Hypothalamus (tissue), 51 donors: ENCODE measurements at regions not wholly inside any gene's neighbourhood (a gene's known extent, or its start where the extent isn't known, plus 50 kb on each side); places are given as distances from the start of the nearest gene placed in this dataset.
A peak's percentile ranks its signal among the peaks of the same experiment; 100 is the strongest.

ENCODE experiments used
- DNase-seq, 51 donors: peaks; one replicate each; lab custom pipeline; 2025; lab: John Stamatoyannopoulos, UW

- DNase-seq: no peak
Observed at GRCh38 chr2:64359171-64359891, 94.6 kb upstream of the LGALSL start.

DNA sequence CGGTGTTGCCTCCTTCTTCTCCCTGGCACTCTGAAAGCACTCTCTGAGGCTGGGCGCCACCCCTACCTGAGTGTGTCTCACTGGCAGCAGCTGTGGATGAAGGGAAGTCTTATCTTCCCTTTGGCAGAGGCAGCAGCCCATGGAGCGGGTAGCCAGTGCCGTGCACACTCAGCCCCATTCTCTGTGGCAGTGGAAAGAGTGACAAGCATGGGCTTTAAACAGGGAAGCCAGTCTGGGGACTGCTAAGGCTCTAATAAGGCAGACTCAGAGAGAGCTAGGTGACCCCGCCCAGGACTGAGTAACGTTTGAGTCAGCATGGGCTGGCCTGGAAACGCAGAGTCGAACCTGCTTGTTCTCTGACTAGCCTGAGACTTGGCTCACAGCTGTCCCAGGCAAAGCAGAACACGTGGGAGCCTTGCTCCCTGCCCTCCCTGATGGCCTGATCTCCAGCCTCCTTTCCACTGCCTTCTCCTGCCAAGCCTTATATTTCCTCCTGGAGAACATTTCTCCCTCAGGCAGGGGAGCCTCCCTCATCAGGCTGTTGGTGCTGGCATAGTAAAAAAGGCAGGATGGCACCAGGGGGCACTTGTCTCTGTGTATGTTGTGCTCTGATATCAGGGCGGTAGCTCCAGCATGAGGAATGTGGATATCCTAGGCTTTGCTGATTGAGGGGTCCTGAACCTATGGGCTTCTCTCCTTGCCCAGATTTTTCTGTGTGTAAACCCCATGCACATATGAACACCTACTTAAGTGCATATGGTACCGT lies 93.9 kb upstream of the LGALSL start:
- DNase-seq: no peak

DNA sequence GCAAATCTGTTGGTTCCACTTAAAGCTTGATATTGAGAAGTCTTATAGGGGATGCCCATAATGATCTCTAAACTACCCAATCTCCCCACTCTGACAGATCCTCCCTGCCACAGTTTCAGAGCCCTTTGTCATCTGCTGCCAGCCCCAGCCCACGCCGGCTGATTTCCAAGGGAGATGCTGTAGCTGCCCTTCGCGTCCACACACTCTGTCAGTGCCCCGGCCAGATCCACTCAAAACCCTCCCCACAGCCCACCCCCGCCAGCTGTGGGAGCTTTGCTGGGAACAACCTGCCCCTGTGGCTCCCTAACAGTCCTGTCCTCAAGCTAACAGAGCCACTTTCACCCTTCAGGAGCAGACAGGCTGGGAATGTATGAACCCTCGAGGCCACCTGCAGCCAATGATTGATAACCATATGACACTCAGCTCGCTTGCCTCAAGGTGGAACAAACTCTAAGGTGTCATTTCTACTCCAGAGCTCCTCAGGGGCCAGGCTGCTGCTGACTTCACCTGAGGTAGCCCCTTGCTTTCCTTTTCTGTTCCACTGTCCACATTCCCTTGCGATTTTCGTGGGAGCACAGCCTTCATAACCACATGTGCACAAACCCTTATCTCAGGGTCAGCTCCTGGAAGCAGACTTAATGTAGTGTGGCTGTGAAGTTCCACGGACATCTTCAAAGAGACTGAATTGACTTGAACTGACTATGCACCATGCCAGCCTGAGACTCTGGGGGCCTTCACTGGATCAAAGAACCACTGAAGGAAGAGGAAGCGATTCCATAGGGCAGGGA lies 92.6 kb upstream of the LGALSL start:
- no peak for DNase-seq

DNA sequence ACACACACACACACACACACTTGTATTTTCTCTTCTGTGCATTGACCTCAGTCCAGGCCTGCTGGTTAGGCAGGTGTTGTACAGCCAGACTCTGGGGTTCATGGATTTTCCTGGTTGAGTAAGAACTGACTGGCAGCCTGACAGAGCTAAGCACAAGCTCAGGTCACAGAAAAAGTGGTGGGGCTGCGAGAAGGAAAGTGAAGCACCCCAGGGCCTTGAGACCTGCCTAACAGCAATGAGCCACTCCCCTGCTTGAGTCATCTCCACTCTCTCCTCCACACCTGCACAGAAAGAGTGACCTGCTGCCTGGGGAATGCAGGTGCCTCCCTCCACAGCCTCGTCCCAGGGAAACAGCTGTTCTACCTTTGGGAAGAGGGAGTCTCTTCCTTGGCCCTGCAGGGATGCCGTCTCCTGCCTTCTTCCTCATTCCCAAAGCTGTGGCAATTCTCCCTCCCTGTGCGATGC lies 91.4 kb upstream of the LGALSL start:
- DNase-seq: no peak

DNA sequence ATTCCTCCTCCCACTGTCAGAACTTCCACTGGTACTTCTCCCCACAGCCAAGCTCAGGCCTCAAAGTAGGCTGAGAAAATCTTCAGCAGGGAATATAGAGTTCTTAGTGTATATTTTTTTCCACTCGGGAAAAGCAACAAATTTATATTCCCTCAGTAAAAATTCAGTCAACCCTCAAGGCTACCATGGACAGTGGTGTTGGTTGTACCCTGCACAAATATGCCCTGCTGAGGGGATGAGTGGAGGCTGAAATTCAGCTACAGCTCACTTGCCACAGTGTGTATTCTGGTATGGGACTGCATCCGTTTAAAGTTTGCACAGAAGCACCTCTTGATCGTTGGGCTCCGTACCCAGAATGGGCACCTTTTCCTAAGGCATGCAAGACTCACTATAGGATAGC lies 90.8 kb upstream of the LGALSL start:
- no peak for DNase-seq

GRCh38 chr2:64363848-64364247 lies 90.1 kb upstream of the LGALSL start:
- DNase-seq: no peak

DNA sequence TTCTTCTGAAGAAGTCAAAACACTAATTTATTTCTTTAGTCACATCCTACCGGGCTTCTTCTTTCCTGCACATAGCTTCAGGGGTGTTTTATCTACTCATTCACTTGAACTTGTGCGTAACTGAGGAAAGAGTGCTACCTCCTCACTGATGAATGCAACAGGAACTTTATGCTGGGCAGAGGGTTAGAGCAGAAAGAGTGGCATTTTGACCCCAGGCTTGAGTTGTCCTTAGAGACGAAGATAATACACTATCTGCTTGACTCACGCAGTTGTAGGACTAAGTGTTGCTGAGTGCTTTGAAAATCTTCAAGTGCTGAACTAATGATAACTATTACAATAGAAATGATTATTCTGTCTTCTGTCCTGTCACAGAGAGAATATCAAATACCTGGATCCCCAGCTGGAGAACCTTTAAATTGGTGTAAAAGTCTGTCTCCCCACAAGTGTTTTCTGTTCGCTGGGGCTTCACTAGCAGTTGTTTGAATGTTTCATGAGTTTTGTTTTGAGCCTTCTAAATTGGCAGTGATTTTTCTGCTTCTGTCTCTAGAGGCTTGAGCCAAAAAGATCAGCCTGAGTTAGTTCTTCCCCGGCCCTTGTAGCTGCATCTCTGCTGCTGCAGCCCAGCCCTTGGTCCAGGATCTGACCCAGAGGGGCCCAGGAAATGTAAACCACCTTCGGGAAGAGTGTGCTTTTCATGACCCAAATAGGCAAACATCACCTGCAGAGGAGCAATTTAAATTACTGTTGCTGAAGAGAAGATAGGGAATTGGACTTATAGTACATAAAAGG lies 86.3 kb upstream of the LGALSL start:
- DNase-seq: no peak

GRCh38 chr2:64369706-64370105 lies 84.3 kb upstream of the LGALSL start:
- DNase-seq: no peak

GRCh38 chr2:64371727-64372126 lies 82.2 kb upstream of the LGALSL start:
- DNase-seq: no peak

- DNase-seq: no peak
Observed at GRCh38 chr2:64374686-64375085, 79.3 kb upstream of the LGALSL start.

DNA sequence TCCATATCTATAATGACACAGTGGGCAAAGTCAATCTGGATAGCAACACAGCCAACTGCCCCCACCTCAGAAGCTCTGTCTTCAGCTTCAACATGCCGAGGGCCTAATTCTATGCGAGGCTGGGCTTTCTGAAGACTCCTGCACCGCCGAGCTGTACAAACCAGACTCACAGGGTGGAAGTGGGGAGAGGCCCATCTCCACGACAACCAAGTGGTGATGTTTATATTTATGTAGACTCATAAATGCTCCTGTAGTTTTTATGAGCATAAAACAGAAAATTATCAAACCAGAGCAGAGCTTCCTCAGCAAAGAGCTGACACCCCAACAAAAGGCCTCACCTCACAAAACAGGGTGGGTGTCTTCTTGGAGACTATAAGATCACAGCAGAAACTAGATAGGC lies 77.0 kb upstream of the LGALSL start:
- DNase-seq: no peak

DNA sequence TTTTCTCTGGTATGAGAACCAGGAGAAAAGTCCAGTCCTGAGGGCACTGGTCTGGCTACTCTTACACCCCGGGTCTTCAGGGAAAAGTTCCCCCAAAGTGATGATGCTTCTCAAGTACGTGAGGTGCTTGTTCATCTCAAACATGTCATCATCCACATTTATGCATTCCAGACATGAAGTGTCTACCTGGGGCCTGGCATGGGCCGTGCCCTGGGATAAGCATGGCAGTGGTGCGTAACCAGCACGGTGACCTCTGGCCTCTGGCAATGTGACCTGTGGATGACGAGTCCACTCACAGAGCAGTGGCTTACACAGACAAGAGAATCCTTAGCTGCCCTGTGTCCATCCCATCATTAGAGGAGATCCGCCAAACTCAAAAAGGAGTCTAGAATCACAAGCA lies 74.8 kb upstream of the LGALSL start:
- no peak for DNase-seq

DNA sequence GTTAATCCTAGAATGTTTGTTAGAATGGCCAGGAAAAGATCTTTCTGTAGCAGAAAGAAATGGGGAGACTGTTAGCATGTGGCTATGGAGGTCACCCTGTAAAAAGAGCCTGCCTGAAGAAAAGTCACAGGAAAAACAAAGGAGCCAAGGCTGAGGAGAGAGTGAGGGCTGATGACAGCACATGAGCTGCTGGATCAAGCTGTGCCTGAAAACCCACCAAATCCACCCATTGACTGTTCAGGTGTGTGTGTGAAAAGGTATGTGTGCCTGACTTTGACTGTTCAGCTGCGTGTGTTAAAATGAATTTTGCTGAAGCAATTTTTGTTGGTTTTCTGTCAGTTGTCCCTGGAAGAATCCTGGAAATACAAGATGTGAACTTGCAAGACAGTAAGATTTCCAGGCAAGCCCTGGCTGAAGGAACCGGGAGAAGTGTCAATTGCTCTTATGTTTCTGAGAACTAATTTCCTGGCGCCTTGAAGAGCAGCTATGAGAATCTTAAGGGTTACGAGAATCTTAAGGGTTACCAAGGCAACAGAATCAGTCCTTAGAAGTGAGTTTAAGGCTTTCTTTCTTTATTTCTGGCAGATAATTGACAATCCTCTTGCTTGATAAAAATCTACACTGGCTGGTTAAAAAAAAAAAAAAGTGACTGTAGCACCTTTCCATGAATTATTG lies 73.0 kb upstream of the LGALSL start:
- DNase-seq: no peak

GRCh38 chr2:64383016-64383591 lies 70.9 kb upstream of the LGALSL start:
- peak in 3 of 51 donors; percentile 0 to 15 (median 1) for DNase-seq

DNA sequence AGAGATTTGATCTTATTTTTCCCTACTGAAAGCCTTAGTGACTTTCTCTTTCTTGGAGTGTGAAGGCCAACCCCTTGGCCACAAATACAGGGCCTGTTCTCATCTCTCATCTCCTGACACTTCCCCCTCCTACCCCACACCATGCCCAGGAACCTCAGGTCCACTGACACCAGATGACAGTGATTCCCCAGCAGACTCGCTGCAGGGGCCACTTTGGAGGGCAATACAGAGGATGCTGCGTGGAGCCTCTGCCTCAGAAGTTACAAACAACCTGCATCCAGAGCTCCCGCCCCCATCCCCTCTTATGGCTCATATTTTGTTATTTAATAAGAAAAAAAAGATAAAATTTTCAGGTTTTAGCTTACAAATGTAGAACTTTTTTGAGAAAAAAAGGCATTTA lies 70.1 kb upstream of the LGALSL start:
- no peak for DNase-seq

DNA sequence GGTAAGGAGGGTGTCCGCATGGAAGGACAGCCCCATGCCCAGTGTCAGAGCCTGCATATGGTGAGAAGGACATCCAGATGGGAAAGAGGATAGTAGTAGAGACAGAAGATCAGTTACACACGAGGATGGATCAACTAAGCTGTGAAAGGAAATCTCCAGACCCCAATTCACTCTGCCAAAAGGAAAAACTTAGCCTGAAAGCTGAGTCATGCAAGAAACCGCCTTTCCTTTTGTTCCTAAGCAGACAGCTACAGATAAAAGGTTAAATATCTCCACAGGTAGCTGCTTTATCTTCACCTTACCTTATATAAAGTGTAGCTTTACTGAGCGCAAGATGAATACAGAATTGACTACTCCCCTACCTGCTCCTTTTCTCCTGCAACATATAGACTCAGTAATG lies 67.3 kb upstream of the LGALSL start:
- no peak for DNase-seq

DNA sequence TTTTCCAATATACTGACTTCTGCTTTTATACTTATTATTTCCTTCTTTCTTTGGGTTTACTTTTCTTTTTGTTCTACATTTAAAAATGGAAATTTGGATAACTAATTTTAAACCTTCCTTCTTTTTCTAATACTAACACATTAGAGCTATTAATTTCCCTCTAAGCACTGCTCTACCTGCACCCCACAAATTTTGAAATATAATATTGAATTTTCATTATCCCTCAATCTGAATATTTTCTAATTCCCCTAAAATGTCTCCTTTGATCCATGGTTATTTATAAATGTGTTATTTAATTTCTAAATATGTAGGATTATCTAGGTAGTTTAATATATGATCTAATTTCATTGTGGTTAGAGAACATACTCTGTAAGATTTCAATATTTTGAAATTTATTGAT lies 63.4 kb upstream of the LGALSL start:
- no peak for DNase-seq

GRCh38 chr2:64391424-64391823 lies 62.5 kb upstream of the LGALSL start:
- DNase-seq: no peak

GRCh38 chr2:64391940-64392339 lies 62.0 kb upstream of the LGALSL start:
- no peak for DNase-seq

- no peak for DNase-seq
Observed at GRCh38 chr2:64392529-64392928, 61.4 kb upstream of the LGALSL start.
